Smooth muscle cell of the brain vasculature (primary cell): ENCODE measurements at regions not wholly inside any gene's neighbourhood (a gene's known extent, or its start where the extent isn't known, plus 50 kb on each side); places are given as distances from the start of the nearest gene placed in this dataset.
"Not testable (repeated sequence)": the region's sequence is repeated elsewhere in the genome, so short reads cannot be mapped to it uniquely, and the experiment has no call there.

ENCODE experiments used
- DNase-seq: peaks from one replicate; pipeline ENCODE4 v3.0.0-alpha.2; 2012; ENCODE audit warnings: low read depth, low spot score

DNA sequence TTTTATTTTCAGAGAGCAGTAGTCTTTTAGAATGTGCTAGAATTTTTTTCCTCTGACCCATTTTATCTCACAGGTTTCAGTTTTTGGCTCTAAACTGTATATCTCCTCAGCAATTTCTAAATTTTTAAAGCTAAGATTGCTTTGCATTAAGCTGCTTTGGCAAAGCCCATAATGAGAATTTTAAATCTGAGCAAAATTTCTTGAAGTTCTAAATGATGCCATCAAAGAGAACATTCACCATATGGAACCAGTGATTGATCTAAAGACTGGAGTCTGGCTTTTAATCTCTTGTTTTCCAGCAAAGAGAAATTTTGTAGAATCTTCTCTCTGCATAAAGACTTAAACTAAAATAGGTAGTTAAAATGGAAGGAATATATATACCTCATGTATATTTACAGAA lies 313.6 kb downstream of the TBC1D32 start:
- no peak for DNase-seq

DNA sequence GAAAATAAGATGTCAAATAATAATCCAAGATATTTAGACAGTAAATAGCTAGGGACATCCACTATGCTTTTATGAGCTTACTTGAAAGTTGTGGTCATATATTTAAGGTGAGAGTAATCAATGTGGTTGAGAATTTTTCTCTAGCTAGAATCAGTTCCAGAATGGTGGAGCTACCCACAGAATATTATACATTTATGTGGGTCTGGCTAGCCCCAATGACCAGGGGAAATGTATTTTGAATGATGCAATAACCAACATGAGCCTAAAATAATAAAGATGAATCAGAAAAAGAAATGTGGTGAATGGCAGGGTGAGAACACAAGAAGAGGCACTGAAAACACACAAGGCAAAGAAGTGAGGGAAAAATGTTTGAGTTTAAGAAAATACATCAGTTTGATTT lies 325.7 kb downstream of the TBC1D32 start:
- DNase-seq, result no peak

DNA sequence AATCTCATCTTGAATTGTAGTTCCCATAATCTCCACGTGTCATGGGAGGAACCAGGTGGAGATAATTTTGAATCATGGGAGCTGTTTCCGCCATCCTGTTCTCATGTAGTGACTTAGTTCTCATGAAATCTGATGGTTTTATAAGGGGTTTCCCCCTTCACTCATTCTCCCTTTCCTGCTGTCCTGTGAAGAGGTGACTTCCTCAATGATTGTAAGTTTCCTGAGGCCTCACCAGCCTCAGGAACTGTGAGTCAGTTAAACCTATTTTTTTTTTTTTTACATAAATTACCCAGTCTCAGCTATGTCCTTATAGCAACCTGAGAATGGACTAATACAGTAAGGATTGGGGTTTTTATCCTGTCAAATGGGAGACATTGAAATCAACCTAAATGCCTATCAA lies 328.3 kb downstream of the TBC1D32 start:
- DNase-seq, result no peak

DNA sequence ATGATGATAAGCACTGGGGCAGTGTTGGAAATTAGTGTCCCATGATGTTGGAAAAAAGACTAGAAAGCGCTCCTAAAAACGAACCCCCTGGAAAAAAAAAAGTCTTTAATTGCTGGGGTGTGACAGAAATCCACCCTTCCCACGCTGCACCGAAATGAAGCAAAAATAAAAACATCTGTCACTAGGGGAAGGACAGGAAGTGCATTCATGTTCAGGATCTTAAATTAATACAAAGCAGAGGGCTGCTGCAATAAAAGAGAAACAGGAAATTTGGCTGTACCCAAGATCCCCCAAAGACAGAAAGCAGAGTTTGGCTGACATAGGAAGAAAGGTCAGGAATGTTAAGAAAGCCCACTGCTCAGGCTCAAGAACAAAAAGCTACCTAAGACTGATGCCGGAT lies 333.9 kb downstream of the TBC1D32 start:
- no peak for DNase-seq

DNA sequence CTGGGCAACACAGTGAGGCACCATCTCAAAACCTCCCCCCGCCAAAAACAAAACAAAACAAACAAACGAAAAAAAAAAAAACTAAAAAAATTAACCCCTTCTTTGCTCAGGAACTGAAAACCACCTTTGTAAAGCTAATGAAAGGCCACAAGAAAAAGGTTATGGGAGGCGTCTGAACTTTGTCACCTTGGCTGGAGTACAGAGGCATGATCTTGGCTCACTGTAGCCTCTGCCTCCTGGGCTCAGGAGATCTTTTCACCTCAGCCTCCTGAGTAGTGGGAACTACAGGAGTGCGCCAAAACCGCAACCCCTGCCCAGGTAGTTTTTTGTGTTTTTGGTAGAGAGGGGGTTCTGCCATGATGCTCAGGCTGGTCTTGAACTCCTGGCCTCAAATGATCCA lies 337.9 kb downstream of the TBC1D32 start:
- DNase-seq, result no peak

DNA sequence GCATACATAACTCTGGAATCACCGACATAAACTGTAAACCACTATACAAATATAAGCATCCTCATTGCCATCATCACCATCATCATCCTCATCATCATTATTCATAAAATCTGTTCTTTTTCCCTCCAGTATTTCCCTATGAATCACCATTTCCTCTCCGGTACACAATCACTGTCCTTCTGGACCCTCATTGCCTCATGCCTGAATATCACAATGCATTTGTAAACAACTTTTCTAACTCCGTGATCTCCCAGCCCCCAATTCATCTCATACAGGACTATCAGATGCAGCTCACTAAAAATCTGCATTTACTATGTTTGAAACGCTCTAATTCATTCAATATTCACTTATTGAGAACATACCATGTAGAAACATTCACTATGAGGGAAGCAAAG lies 339.7 kb downstream of the TBC1D32 start:
- no peak for DNase-seq

DNA sequence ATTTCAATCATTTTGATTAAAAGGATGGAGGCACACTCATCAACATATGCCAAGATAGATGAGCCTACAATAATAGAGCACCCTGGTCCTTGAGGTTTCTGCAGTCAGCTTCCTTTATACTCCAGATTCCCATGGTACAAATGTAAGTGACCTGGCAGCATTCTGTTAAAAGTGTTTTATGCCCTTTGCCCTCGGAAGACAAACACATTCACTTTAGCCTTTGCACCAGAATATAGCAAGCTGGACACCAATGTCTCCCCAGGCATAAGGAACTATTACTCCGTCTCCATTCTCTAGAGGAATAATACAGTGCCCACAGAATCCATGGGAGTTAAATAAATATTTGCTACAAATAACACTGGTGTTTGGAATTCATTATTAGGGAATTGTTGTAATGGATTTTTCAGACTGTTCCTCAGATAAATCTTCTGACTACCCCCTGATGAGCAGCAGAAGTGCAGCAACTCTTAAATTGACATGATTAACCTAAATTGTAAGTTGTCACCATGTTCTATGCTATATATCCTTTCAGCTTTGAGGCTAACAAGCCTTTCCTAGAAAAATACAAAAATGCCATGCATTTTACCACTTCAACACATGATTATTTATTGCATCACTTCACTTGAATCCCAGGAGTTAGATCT lies 340.2 kb downstream of the TBC1D32 start:
- no peak for DNase-seq

DNA sequence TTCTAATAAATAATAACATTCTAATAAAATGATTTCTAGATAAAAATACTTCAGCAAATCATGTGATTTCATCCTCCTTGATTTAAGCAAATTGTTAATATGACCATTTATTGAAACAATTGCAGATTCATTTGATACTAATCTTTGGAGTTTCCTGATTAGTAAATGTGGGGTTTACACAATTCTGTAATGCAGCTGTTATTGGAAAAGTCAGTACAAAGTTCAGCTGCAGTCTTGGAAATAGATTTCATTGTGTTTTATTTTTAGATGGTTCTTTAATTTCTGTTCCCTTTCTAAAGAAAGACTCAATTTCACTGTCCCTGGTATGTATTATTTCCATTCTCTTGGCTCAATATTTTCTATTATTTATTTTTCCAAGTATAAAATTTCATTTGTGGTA lies 342.0 kb downstream of the TBC1D32 start:
- DNase-seq, result no peak

DNA sequence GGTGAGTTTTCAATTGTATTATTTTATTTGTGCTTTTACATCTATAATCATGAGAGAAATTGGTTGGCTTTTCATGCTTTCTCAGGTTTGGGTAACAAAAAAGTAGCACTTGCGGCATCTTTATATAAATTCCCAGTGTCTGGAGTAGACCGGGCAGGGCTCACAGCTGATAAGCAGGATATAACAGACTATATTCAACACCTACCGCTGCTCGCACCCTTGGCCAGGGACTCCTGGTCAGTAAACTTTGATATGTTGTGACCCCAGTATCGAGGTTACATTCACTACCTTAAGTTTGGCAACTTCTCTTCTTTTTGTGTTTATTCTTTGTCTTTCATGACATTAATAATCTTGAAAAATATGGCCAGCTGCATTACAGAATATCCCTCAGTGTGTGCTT lies 343.4 kb downstream of the TBC1D32 start:
- DNase-seq, result no peak

DNA sequence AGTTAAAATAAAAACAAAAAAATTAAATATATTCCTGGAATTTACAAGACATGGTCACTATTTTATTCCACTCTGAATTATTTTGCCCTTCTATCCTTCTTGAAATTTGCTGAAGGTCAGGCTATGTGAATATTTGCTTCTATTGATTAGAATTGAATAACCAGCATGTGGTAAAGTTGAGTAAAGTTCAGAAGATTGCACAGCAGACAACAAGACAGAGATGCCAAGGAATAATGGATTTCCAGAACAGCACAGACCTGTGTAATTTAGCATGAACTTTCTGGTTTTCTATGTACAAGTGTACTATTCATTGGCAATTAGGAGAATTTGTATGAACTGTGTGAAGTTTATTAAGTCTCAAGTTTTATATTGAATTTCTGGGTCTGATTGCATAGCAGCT lies 352.4 kb downstream of the TBC1D32 start:
- no peak for DNase-seq

DNA sequence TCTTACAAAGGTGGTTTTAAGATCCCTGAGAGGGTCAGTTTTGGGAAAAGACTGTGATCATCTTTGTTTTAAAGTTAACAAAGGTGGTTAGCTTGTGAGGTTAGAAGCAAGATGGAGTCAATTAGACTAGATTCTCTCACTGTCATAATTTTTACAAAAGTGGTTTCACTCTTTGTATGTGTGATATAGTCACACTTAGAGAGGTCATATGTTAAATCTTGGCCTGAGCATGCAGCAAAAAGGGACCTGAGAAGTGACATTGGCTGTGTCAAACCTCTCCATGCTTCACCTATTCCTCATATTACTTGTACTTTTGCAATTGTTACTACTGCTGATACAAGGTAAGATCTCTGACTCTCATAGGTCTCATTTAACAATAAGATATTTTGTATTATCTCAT lies 368.0 kb downstream of the TBC1D32 start:
- DNase-seq, result no peak

DNA sequence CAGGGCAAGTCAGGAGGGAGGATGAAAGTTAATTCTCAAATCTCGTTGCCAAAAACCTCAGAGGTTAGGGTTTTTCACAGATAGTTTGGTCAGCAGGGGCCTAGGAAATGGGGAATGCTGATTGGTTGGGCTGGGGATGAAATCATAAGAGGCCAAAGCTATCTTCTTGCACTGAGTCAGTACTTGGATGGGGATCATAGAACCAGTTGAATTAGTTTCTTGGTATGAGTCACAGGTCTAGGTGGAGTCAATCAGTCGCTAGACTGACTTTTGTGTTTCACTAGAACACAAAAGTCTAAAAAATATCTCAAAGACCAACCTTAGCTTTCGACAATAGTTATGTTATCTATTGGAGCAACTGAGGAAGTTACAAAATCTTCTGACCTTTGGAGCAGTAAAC lies 368.5 kb downstream of the TBC1D32 start:
- DNase-seq, result no peak

DNA sequence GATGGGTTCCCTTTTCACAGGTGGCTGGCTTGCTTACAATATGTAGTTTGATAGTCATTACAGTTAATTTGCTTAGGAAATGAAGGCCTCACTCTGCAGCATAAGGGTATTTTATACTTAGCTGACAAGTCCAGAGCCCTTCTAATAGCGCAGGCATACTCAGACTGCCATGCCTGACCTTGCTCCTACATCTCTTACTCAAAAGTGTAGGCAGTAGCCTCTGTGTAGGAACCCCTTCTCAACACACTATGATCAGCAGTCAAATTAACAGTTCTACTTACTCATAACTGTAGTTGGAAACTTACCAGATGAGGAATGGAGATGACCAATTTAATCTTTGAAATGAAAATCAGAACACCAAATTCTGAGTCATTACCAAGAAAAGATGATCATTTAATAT lies 373.5 kb downstream of the TBC1D32 start:
- no peak for DNase-seq

DNA sequence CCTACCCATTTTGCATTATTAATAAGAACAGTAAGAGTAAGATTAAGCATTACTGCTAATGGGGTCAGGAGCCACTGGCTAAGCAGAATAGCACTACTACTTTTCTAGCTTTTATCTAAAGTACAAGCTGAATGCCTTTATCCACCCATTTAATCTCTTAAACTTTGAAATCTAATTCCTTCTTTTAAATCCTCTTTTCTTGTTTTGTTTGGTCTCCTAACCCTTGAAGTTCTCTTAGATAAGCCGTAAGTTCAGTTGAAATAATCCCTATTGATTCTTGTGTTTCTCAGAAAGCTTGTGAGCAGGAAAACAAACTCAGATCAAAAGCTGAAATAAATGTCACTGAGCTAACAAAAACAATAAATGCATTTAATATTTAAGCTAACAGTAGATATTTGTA lies 380.2 kb downstream of the TBC1D32 start:
- DNase-seq, result no peak

DNA sequence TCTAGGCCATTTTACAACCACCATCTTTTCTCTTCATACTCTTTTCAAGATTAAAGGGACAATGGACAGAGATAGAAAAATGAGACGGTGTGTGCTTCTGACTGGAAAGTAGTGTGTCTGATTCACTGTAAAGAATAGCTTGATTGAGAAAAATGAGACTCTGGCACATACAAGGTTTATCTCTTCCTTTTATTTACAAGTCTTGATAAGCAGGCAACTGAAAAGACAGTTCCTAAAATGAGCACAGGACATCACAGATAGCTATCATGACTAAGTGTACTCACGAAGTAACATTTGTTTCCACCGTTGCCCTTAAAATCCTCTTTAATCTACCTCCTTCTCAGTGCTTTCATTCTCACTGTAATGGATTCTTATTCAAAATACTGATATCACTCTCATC lies 383.0 kb downstream of the TBC1D32 start:
- no peak for DNase-seq

DNA sequence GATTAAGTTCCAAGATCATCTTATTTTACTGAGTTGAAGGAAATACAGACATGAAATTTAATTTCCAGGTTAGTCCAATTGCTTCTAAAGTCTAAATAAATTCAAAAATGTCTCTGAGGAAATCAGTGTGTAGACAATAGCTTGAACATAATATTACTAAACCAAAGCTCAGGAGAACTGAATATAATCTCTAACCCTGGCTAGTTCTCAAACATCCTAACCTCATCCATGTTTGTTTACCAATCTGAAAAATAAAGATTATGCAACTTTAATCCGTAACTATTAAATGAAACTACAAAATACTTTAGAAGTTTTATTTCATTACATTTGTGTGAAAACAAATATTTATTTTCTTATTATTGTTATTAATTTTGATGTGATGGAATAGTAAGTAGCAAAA lies 387.2 kb downstream of the TBC1D32 start:
- DNase-seq, result no peak

DNA sequence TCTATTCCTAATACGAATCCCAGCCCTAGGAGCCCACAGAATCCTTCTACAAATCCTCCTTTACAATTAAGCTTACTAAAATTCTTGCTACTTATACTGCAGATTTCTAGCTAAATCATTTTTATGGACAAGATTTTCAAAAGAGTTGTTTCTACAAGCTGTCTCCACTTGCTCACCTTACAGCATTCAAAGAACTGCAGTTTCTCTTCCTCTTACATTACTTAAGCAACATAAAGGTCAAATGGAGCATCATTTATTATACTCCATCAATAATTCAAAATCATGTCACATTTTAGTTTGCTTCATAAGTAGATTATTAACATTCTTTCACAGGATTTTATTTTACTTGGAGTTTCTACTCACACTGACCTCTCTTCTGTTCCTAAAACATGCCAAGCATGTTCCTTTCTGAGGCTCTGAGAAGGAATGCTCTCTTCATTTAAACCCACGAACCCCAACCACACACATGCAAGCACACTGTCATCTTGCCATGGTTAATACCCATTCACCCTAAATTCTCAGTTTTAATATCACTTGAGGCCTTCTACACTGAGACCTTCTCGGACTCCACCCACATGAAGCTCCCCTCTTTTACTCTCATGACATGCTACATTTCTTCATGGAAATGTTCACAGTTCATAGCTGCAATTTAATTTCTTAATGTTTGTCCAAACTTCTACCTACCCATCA lies 388.2 kb downstream of the TBC1D32 start:
- DNase-seq, result no peak

DNA sequence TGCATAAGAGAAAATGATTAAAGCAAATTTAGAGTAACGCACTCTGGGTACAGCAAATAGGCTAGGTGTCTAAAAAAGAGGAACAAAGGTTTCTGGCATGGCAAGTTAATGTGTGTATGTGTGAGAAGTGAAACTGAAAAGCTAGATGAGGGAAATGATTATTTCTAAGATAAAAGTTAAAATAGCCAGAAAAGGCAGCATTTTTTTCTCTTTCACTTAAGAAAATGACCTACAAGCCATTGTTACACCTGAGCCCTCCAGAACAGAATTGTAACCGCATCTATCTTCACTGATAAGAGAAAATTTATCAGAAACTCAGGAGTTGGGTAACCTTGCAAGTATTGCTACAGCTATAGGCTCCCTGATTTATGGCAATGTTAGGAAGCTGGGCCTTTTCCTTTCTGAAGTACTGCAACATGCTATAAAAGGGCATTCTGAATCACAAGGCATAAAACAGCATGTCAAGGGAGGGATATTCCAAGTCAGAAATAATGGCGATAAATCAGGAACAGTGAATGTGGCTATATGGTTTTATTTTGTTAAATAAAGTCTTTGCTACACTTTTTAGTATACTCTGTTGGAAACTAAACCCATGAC lies 395.3 kb downstream of the TBC1D32 start:
- no peak for DNase-seq

DNA sequence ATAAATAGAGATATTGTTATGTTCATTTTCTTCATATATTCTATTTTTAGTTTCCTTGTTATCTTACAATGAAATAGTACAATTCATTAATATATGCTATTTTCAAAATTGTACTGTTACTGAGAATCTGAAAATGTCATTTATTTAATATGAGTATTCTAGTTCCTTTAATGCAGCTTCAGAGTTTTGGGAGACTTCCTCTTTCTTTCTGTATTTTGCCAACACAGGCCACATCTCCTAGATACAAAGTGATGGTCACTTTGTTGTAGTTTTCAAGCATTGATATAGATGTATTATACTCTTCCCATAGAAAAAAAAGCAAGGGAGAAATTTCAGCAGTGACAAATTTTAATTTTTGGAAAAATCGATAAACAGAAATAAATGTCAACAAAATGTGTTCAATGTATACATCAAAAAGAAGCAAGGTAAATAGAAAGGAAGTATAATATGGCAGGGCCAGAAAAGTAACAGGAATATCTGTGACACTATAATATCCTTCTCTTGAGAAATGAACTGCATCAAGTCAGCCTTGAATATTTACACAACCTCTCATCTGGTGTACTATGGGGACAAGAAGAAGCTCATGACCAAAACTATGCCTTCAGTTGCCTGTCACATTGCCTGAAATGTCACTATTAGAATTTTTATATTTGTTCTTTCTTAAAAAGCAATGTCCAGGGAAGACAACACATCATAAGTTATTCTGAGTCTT lies 396.0 kb downstream of the TBC1D32 start:
- DNase-seq, result no peak

DNA sequence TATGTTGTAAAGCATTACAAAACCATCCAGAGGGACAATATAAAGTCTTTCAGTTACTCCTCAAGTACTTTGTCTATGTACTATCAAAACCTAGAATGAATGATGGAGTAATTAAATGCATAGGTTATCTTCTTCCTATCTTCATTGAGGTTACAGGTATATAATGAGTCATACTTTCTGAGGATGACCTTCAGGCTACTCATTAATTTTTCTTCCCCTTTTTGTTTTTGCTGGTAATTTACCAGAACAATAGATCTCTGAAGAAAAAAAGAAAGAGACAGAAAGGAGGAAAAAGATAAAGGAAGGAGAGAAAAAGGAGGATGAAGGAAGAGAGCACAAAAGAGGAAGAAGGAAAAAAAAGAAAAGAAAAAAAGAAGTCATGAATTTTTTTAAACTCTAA lies 398.4 kb downstream of the TBC1D32 start:
- no peak for DNase-seq

DNA sequence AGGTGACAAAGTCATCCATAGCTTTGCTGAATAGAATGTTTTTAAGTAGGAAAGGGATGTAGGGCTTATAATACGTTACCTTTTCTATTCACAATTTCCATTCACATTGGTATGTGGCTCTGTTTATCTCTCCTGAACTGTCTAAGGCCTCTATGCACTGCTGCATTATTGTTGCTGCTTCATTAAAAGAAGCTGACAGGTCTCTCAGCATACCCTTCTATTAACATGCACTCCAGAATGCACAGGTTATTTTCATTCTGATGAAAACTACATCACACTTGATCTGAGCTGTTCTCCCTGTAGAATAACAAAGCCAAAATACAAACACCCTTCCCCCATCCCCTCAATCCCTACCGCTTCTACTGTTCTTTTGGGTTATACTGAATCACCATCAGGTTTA lies 399.3 kb downstream of the TBC1D32 start:
- no peak for DNase-seq

DNA sequence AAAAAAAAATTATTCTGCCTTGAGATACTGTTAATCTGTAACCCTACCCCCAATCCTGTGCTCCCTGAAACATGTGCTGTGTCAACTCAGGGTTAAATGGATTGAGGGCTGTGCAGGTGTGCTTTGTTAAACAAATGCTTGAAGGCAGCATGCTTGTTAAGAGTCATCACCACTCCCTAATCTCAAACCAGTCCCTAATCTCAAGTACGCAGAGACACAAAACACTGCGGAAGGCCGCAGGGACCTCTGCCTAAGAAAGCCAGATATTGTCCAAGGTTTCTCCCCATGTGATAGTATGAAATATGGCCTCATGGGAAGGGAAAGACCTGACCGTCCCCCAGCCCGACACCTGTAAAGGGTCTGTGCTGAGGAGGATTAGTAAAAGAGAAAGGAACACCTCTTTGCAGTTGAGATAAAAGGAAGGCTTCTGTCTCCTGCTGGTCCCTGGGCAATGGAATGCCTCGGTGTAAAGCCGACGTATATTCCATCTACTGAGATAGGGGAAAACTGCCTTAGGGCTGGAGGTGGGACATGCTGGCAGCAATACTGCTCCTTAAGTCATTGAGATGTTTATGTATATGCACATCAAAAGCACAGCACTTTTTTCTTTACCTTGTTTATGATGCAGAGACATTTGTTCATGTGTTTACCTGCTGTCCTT lies 402.6 kb downstream of the TBC1D32 start:
- not testable (repeated sequence) for DNase-seq
